ENCODE measurements at regions not wholly inside any gene's neighbourhood (a gene's known extent, or its start where the extent isn't known, plus 50 kb on each side); places are given as distances from the start of the nearest gene placed in this dataset.

GRCh38 chr9:82431121-82431520 lies 442.5 kb downstream of the SPATA31D1 start:
- TF ChIP-seq, protein P1, sequence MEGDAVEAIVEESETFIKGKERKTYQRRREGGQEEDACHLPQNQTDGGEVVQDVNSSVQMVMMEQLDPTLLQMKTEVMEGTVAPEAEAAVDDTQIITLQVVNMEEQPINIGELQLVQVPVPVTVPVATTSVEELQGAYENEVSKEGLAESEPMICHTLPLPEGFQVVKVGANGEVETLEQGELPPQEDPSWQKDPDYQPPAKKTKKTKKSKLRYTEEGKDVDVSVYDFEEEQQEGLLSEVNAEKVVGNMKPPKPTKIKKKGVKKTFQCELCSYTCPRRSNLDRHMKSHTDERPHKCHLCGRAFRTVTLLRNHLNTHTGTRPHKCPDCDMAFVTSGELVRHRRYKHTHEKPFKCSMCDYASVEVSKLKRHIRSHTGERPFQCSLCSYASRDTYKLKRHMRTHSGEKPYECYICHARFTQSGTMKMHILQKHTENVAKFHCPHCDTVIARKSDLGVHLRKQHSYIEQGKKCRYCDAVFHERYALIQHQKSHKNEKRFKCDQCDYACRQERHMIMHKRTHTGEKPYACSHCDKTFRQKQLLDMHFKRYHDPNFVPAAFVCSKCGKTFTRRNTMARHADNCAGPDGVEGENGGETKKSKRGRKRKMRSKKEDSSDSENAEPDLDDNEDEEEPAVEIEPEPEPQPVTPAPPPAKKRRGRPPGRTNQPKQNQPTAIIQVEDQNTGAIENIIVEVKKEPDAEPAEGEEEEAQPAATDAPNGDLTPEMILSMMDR (IDR thresholded peaks at IDR 0.05), result no peak
- TF ChIP-seq POLR2A (IDR thresholded peaks at IDR 0.05), result no peak
- TF ChIP-seq POLR2AphosphoS5 (IDR thresholded peaks at IDR 0.05), result no peak
- no peak for TF ChIP-seq EP300 (IDR thresholded peaks at IDR 0.05)

Data from suprapubic skin (tissue), 4 donors.